Stomach (tissue), 4 donors: ENCODE measurements at regions not wholly inside any gene's neighbourhood (a gene's known extent, or its start where the extent isn't known, plus 50 kb on each side); places are given as distances from the start of the nearest gene placed in this dataset.

Experiments
- EP300 ChIP-seq: sonication (generic); formaldehyde crosslinking; IDR thresholded peaks from one replicate; pipeline ENCODE4 v1.6.1; 2017; ENCODE audit warnings: antibody characterized with exemption
- POLR2A ChIP-seq, 4 donors: fragments of 450-650 bp; IDR thresholded peaks; one replicate each; pipeline ENCODE4 v1.6.1; 2016; ENCODE audit warnings: antibody characterized with exemption in 4 of 4, control low read depth in 2 of 4, mild to moderate bottlenecking in 1 of 4, moderate library complexity in 1 of 4
- POLR2AphosphoS5 ChIP-seq, 3 donors: sonication (generic); formaldehyde crosslinking; IDR thresholded peaks; one replicate each; pipeline ENCODE4 v1.6.1; 2016; ENCODE audit warnings: antibody characterized with exemption in 3 of 3
- TF ChIP-seq, protein P1 (sequence below), 7 experiments: fragments of 450-650 bp in 4 of 7; fragments of 200-600 bp in 3 of 7; sonication (generic) in 3 of 7; IDR thresholded peaks; one replicate each; pipeline ENCODE4 v1.5.1; 2016 to 2019; ENCODE audit warnings: antibody characterized with exemption in 7 of 7, control low read depth in 2 of 7, mild to moderate bottlenecking in 1 of 7

DNA sequence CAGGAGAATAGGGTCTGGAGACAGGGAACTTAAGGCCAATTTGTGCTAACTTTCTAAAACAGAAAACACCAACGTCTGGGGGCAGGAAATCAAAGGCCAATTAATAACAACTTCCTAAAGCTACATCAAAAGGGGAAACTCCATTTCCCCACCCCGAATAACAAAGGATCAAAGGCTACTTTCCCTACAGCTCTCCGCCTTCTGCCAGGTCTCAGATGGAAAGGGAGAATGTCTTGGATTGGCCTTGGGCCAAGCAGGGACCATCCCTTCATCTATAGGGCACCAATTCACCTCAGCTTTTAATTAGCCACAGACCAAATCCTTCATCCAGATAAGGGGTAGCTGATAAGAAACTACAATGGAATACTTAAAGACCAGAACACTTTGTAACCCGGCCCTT is 116.9 kb upstream of the ZKSCAN2 start:
- TF ChIP-seq POLR2A (IDR thresholded peaks at IDR 0.05) (no peak), EP300 (no peak), POLR2AphosphoS5 (IDR thresholded peaks at IDR 0.05) (no peak)
- TF ChIP-seq, protein P1, sequence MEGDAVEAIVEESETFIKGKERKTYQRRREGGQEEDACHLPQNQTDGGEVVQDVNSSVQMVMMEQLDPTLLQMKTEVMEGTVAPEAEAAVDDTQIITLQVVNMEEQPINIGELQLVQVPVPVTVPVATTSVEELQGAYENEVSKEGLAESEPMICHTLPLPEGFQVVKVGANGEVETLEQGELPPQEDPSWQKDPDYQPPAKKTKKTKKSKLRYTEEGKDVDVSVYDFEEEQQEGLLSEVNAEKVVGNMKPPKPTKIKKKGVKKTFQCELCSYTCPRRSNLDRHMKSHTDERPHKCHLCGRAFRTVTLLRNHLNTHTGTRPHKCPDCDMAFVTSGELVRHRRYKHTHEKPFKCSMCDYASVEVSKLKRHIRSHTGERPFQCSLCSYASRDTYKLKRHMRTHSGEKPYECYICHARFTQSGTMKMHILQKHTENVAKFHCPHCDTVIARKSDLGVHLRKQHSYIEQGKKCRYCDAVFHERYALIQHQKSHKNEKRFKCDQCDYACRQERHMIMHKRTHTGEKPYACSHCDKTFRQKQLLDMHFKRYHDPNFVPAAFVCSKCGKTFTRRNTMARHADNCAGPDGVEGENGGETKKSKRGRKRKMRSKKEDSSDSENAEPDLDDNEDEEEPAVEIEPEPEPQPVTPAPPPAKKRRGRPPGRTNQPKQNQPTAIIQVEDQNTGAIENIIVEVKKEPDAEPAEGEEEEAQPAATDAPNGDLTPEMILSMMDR (IDR thresholded peaks at IDR 0.05) = no peak
